ENCODE measurements at regions not wholly inside any gene's neighbourhood (a gene's known extent, or its start where the extent isn't known, plus 50 kb on each side); places are given as distances from the start of the nearest gene placed in this dataset.

- TF ChIP-seq, protein P1, sequence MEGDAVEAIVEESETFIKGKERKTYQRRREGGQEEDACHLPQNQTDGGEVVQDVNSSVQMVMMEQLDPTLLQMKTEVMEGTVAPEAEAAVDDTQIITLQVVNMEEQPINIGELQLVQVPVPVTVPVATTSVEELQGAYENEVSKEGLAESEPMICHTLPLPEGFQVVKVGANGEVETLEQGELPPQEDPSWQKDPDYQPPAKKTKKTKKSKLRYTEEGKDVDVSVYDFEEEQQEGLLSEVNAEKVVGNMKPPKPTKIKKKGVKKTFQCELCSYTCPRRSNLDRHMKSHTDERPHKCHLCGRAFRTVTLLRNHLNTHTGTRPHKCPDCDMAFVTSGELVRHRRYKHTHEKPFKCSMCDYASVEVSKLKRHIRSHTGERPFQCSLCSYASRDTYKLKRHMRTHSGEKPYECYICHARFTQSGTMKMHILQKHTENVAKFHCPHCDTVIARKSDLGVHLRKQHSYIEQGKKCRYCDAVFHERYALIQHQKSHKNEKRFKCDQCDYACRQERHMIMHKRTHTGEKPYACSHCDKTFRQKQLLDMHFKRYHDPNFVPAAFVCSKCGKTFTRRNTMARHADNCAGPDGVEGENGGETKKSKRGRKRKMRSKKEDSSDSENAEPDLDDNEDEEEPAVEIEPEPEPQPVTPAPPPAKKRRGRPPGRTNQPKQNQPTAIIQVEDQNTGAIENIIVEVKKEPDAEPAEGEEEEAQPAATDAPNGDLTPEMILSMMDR (IDR thresholded peaks at IDR 0.05), result no peak
- TF ChIP-seq POLR2A (IDR thresholded peaks at IDR 0.05), result no peak
- H3K27me3 ChIP-seq, result no peaks in the 10 kb centered on the region
- no peak for DNase-seq
- H3K27ac ChIP-seq, result no peak overlapping the region
- H3K4me3 ChIP-seq, result no peak overlapping the region
- no peaks in the 10 kb centered on the region for H3K9me3 ChIP-seq
- H3K4me1 ChIP-seq, result no peaks in the 10 kb centered on the region
- no peaks in the 10 kb centered on the region for H3K36me3 ChIP-seq
Observed at GRCh38 chr9:95608341-95608740, 91.6 kb upstream of the PTCH1 start.

- TF ChIP-seq POLR2A (IDR thresholded peaks at IDR 0.05), result no peak
- H3K36me3 ChIP-seq, result no peaks in the 10 kb centered on the region
- no peak overlapping the region for H3K27ac ChIP-seq
- no peak overlapping the region for H3K4me3 ChIP-seq
- H3K27me3 ChIP-seq, result no peaks in the 10 kb centered on the region
- no peaks in the 10 kb centered on the region for H3K4me1 ChIP-seq
- no peak for DNase-seq
- H3K9me3 ChIP-seq, result no peaks in the 10 kb centered on the region
Observed at GRCh38 chr9:95607507-95607906, 90.7 kb upstream of the PTCH1 start.

GRCh38 chr9:95606489-95607350 is 89.9 kb upstream of the PTCH1 start:
- no peaks in the 10 kb centered on the region for H3K36me3 ChIP-seq
- no peaks in the 10 kb centered on the region for H3K27me3 ChIP-seq

DNA sequence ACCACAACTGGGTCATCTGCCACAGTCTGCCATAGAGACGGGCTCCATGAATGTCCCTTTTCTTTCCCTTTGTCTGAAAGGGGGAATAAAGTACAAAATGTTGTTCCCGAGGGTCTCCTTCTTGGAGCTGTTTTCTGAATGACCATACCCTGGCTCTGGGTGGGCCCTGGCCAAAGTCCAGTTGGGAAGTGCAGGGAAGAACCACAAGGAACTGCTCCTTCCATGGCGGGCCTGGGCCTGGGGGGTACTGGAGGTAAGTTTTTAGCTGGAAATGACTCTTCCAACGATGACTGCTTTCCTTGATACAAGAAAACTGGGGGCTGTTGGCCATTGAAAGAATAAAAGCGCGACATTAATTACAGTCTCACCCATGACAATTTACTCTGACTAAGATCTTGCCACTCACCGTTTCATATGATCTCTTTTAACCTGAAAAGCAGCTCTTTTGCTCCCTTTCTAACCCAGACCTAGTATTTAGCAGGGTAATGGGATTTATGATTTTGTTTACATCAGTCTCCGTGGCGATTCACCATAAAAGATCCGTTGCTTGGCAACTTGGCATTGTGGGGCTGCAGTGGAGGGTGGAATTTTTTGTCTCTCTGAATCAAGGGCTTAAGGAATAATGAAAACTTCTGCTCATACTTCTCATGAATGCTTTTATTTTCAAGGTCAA is 89.2 kb upstream of the PTCH1 start:
- Histone ChIP-seq H3K27me3 (no peaks in the 10 kb centered on the region), H3K4me3 (no peak overlapping the region), H3K27ac (no peak overlapping the region), H3K9me3 (no peaks in the 10 kb centered on the region), H3K36me3 (no peaks in the 10 kb centered on the region), H3K4me1 (no peaks in the 10 kb centered on the region)
- peak in 1 of 3 donors; percentile 7 for DNase-seq
- TF ChIP-seq, protein P1 (IDR thresholded peaks at IDR 0.05), result no peak
- no peak for TF ChIP-seq POLR2A (IDR thresholded peaks at IDR 0.05)

More at GRCh38 chr9:95606489-95607350, 89.9 kb upstream of the PTCH1 start:
- TF ChIP-seq POLR2A (IDR thresholded peaks at IDR 0.05), result no peak
- TF ChIP-seq, protein P1 (IDR thresholded peaks at IDR 0.05), result no peak
- H3K4me3 ChIP-seq, result no peak overlapping the region
- peak in 1 of 3 donors; percentile 28 for DNase-seq
- H3K9me3 ChIP-seq, result no peaks in the 10 kb centered on the region
- H3K27ac ChIP-seq, result no peak overlapping the region
- H3K4me1 ChIP-seq, result no peaks in the 10 kb centered on the region

DNA sequence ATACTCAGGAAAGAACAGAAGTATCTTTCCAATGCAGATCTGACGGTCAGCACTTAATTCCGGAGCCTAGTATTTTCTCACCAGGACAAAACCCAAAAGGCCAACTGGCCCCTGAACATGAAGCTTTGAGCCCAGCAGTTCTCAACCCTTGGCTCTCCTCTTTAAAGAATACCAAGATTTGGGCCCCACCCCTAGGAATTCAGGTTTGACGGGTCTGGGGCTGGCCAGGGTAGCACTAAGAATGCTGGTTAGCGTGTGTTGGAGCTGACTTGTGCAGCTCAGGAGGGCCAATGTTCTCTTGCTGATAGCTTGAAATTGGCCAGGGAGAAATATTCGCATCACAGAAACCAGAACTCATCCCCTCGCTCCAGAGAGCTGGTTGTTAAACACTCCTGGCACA is 88.3 kb upstream of the PTCH1 start:
- Histone ChIP-seq H3K4me1 (no peaks in the 10 kb centered on the region), H3K36me3 (no peaks in the 10 kb centered on the region), H3K9me3 (no peaks in the 10 kb centered on the region), H3K4me3 (no peak overlapping the region), H3K27ac (no peak overlapping the region), H3K27me3 (no peaks in the 10 kb centered on the region)
- no peak for DNase-seq
- TF ChIP-seq, protein P1 (IDR thresholded peaks at IDR 0.05), result no peak
- TF ChIP-seq POLR2A (IDR thresholded peaks at IDR 0.05), result no peak

GRCh38 chr9:95598236-95598635 is 81.5 kb upstream of the PTCH1 start:
- no peaks in the 10 kb centered on the region for H3K4me1 ChIP-seq
- TF ChIP-seq, protein P1 (IDR thresholded peaks at IDR 0.05), result no peak
- TF ChIP-seq POLR2A (IDR thresholded peaks at IDR 0.05), result no peak
- H3K27me3 ChIP-seq, result no peaks in the 10 kb centered on the region
- no peaks in the 10 kb centered on the region for H3K36me3 ChIP-seq
- H3K27ac ChIP-seq, result no peak overlapping the region
- H3K9me3 ChIP-seq, result no peaks in the 10 kb centered on the region
- DNase-seq, result no peak
- H3K4me3 ChIP-seq, result no peak overlapping the region
